GM18505 (cell line): ENCODE measurements at regions not wholly inside any gene's neighbourhood (a gene's known extent, or its start where the extent isn't known, plus 50 kb on each side); places are given as distances from the start of the nearest gene placed in this dataset.

Experiments
- ATAC-seq: cut with Tn5 transposase; IDR thresholded peaks from one replicate; pipeline ENCODE4 v1.9.1; 2021; ENCODE audit not compliant: unreplicated experiment
- POLR2A ChIP-seq: IDR thresholded peaks from 4 replicates; pipeline ENCODE4 v1.6.1; 2011; ENCODE audit warnings: borderline replicate concordance; ENCODE audit not compliant: insufficient read depth, insufficient read length; ENCODE audit errors: extremely low read depth

DNA sequence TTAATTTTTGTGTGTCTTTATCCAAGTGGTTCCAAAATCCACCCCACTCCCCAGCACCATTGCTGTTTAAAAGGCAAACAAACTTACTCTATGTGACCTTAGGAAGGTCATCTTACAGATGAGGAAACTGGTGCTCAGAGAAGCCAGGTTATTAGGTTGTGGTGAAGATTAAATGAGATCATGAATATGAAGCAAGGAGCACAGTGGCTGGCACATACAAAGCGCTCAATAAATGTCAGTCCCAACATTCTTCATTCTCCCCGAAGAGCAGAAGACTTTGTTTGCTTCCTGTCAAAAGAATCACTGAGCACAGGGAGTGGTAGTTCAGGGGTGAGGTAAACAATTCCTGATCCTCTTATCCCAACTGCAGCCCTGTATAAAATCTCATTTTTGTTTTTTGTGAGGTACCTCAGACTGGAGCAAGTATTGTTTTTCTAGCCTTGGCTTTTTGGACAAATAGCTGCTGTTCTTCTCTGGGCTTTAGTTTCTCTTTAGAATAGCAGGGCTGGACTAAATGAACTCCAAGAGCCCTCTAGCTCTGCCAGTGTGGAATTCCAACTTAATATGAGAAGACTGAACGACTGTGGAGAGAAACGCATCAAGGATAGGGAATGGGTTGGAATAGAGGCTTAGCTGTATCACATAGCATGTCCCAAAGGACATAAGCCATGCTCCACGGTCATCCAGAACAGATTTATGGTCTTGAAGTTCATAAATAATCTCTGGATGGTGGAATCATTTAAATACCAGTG, 455.3 kb upstream of the USP24 start:
- TF ChIP-seq POLR2A, result no peak

DNA sequence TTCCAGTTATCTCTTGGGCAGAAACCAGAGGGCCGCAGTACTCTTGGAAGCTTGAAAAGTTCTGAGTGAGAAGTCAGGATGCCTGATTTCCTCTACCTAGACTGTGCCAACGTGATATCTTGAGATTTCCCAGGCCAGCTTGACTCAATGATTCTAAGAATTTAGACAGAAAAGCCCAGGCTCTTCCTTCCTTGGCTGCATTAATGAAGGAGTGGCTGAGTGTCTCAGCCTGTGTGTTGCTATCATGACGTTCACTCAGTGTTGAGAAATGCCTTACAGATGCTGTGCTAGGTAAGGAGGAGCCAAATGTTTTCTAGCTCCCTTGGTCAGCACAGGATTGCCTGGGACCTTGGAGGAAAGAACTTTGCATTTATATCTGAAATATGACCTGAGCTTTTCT, 454.1 kb upstream of the USP24 start:
- ATAC-seq, result no peak

More for the DNA sequence above, 455.3 kb upstream of the USP24 start:
- ATAC-seq, result no peak

DNA sequence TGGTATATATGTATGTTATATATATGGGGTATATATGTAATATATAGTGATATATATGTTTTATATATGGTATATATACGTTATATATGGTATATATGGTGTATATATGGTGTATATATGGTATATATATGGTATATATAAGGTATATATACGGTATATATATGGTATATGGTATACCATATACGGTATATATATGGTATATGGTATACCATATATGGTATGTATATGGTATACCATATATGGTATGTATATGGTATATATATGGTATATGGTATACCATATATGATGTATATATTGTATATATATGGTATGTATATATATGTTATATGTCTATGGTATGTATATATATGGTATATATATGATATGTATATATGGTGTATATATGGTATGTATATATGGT, 447.7 kb upstream of the USP24 start:
- ATAC-seq, result no peak
- no peak for TF ChIP-seq POLR2A

More for the DNA sequence above, 454.1 kb upstream of the USP24 start:
- no peak for TF ChIP-seq POLR2A

DNA sequence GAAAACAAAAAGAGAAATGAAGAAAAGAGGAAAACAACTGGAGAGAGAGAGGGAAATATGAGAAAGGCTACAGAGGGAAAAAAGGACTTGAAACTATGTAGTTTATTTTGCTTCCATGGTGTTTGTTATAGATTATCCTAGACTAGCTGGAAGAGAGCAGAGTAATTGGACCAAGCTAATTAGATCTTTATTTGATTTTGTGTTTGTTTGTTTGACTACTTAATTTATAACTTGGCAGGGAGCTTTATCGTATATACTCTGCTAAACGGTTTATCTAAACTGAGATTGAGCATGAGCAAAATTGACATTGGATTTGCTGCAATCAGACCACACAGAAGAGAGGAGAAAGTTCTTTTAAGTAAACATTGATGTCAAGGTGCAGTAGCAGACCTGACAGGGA, 443.8 kb upstream of the USP24 start:
- ATAC-seq, result no peak
- no peak for TF ChIP-seq POLR2A

DNA sequence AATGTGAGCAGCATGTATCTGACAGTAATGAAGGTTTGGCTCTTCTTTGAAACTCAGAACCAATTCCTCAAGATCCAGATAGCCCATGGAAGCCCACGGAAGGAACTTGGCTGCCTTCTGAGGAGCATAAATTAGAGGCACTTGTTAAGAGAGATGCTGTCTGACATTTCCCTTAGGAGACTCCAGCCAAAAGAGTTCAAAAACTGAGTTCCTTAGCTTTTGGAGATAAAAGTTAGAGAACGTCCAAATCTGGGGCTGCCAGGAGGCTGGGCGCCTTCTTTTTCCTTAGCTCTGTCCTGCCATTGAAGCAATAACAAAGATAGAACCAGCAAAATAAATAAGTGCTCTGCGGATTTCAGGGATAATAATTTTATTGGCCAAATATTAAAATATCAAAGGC, 439.6 kb upstream of the USP24 start:
- ATAC-seq, result no peak
- TF ChIP-seq POLR2A, result no peak

DNA sequence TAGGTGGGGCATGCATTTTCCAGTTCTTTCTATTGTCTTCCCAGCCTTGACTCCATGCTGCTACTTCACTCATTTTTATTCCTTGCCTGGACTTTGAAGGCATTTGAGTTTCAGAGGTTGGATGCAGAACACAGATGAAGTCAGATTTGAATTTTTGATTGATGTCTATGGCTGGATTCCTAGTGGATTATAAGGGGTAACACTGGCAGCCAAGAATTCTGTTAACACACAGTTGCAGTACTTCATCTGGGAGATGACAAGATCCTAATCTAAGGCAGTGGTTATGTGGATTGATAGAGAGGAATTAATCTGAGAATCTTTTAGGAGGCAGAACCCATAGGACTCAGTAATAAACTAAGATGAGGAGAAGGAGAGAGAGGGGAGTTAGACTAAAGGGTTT, 439.0 kb upstream of the USP24 start:
- no peak for ATAC-seq
- no peak for TF ChIP-seq POLR2A

DNA sequence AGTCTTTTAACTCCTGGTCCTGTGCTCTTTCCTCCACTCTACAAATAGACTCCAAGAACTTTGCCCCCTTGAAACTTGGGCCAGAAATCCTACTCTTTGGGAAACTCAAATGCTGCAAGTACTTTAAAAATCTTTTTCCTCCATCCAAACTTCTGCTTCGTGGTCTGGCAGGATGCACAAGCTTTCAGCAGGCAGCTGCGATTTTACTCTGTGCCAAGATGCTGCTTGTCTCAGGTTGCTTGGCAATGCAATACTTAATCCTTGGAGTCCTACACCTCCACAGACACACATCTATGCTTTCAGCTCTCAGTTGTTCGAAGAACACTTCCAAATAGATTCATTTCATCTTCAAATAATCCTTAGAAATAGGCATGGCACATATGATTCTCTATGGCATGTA, 435.3 kb upstream of the USP24 start:
- ATAC-seq, result no peak
- no peak for TF ChIP-seq POLR2A

DNA sequence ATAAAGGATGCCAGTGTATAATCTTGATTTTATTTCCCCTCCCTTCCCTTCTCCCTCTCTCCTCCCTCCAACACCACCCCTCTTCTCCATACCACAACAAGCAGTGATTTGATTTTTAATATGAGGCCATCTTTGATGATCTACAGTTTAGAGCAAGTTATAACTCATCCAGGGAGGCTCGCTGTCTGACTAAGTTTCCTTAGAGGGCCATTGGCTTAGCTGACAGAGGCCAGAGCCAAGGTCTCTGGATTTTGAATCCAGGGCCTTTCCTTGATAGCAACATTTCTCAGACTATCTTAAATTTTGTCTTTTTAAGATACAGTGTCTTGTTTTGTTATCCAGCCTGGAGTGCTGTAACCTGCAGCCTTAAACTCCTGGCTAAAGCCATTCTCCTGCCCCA, 431.0 kb upstream of the USP24 start:
- no peak for TF ChIP-seq POLR2A
- no peak for ATAC-seq

DNA sequence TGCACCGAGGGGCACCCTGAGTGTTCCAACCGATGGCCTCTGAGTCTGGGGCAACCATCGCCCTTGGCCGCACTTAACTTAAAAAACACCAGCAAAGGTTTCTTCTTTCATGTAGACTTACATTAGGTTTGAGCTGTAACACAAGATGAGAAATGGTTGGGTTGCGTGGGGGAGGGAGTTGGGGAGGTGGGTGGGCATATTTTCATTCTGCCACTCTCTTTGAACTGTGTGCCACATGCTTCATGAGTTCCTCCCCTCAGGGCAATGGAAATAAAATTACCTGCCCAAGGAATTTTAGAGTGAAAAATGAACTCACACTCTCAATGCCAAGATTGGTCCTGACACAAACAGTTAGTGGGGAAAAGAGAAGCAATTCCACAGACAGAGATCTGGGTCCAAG, 430.1 kb upstream of the USP24 start:
- no peak for ATAC-seq
- TF ChIP-seq POLR2A, result no peak

DNA sequence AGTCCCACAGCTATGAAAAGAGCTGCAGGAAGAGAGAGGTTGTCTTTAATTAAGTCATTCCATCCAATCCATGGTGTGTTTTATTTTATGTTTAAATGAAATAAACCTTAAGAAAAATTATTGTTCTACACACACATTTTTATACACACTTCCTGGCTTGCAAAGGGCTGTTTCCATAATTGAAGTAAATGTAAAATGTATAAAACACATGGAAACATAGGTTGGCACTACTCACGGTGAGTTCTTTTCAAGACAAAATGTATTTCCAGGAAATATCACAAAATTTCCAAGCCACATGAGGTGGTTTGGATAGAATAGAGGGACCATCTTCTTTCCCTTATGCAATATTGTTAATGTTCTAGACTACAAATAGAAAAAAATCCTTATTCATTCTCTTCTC, 426.8 kb upstream of the USP24 start:
- no peak for ATAC-seq
- no peak for TF ChIP-seq POLR2A

DNA sequence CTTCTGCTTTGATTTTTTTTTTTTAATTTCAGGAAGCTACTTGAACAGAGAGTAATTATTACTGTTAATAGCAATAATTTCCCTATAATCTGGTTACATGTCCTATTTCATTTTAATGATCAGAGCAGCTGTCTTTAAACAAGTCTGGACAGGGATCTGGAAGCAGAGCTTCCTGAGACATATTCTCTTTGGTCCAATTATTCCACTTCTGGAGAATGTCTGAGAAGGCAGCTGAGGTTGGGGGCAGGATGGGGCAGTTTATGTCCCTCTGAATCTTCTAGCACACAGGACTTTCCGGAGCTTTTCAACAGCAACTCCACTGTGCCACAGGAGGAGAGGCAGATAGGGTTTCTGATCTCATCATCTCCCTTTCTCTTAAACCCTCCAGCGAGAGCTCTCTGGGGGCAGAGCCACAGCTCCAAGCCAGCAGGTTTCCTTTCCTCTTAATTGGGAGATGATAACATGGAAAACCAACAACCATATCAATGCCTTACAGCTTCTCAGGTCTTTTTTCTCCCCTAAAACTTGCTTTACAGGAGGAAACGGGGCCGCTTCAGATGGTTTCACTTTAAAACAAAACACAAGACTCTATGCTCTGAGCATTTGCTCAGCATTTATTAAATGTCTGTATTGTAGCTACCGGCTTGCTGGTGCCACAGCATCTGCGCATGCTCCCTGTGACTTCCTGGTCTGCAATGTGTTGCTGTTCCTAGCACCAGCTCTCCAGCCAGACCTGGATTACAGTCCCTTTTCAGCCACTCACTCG, 425.7 kb upstream of the USP24 start:
- ATAC-seq, result no peak

DNA sequence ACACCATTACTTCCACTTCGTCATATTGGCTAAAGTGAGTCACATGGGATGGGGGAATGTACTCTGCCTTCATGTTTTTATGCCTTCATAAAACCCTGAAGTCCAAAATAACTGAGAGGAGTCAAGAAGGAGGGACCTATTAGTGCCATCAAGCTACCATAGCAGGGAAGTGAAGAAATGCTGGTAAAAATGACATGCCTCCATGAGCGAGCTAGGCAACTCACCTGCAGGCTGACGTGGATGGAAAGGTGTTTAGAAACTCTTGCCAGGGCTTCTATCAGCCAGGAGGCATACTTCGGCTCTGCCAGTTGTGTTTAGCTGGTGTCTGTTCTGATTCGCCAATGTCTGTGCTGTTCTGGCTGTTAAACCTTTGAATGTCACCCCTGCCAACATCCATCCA, 424.4 kb upstream of the USP24 start:
- TF ChIP-seq POLR2A, result no peak
- no peak for ATAC-seq

More for the DNA sequence above, 425.7 kb upstream of the USP24 start:
- TF ChIP-seq POLR2A, result no peak

DNA sequence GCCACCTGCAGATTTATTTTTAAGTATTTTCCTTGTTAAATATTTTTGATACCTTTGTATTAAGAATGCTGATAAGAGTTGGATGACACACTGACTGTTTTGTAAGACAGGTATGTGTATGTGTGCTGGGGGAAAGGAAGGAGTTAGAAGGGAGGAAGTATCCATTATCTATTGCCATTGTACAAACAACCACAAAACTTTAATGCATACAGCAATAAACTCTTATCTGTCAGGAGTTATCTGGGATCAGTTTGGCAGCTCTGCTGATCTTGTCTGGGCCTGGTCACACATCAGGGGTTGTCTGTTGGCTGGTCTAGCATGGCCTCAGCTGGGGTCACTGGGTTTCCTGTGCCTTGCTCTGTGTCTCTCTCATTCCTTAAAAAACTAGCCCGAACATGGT, 423.9 kb upstream of the USP24 start:
- ATAC-seq, result no peak
- no peak for TF ChIP-seq POLR2A

DNA sequence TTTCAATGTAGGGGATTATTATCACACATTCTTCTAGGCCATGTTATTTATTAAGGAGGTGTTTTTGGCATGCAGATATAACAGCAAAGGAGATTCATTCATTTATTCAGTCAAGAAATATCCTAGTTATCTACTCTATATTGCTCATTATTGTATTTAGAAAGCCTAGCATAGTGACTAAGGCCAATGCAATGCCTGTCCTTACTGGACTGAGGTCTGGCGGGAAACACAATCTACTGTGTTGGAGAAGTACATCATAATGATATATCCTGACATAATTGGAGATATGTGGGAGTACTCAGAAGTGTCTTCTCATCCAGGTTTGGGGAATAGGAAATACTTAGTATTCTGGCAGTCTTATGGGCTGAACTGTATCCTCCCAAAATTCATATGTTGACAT, 421.5 kb upstream of the USP24 start:
- ATAC-seq, result no peak
- TF ChIP-seq POLR2A, result no peak
